Mesenchymal stem cell (in vitro differentiated cells and primary cell): ENCODE measurements at regions not wholly inside any gene's neighbourhood (a gene's known extent, or its start where the extent isn't known, plus 50 kb on each side); places are given as distances from the start of the nearest gene placed in this dataset.

ENCODE experiments used
- DNase-seq: peaks from one replicate; pipeline ENCODE4 v3.0.0-alpha.2; 2013
- H2AFZ ChIP-seq: one replicate; pipeline ENCODE4 v1.6.1; 2013; ENCODE audit warnings: low read depth, mild to moderate bottlenecking, control low read depth, inconsistent platforms, low read length, moderate library complexity
- H2AK5ac ChIP-seq: 2 replicates; pipeline ENCODE4 v1.6.1; 2013; ENCODE audit warnings: low read length, moderate library complexity, mild to moderate bottlenecking, inconsistent platforms; ENCODE audit not compliant: severe bottlenecking
- H2BK120ac ChIP-seq: one replicate; pipeline ENCODE4 v1.6.1; 2013; ENCODE audit warnings: low read depth, mild to moderate bottlenecking, inconsistent platforms, low read length, moderate library complexity
- H2BK12ac ChIP-seq, 2 experiments: one replicate each; pipeline ENCODE4 v1.6.1; 2013; ENCODE audit warnings: inconsistent platforms in 2 of 2, low read length in 2 of 2, mild to moderate bottlenecking in 2 of 2, moderate library complexity in 2 of 2, control low read depth in 1 of 2
- H2BK15ac ChIP-seq: one replicate; pipeline ENCODE4 v1.6.1; 2013; ENCODE audit warnings: mild to moderate bottlenecking, low read depth, inconsistent platforms; ENCODE audit not compliant: poor library complexity, severe bottlenecking
- H2BK5ac ChIP-seq: 2 replicates; pipeline ENCODE4 v1.6.1; 2013; ENCODE audit warnings: low read depth, mild to moderate bottlenecking, low read length, control low read depth, inconsistent platforms; ENCODE audit not compliant: poor library complexity, severe bottlenecking
- H3K14ac ChIP-seq, 2 experiments: one replicate each; pipeline ENCODE4 v1.6.1; 2013; ENCODE audit warnings: inconsistent platforms in 2 of 2, low read length in 2 of 2, control low read depth in 1 of 2, mild to moderate bottlenecking in 1 of 2, moderate library complexity in 1 of 2
- H3K18ac ChIP-seq, 2 experiments: one replicate each; pipeline ENCODE4 v1.6.1; 2013; ENCODE audit warnings: inconsistent platforms in 2 of 2, low read length in 2 of 2, control low read depth in 1 of 2, low read depth in 1 of 2, mild to moderate bottlenecking in 1 of 2
- H3K23ac ChIP-seq, 2 experiments: one replicate each; pipeline ENCODE4 v1.6.1; 2013; ENCODE audit warnings: inconsistent platforms in 2 of 2, low read length in 2 of 2, mild to moderate bottlenecking in 2 of 2, moderate library complexity in 2 of 2, control low read depth in 1 of 2
- H3K27ac ChIP-seq: 2 replicates; pipeline ENCODE4 v1.5.1; 2013; ENCODE audit warnings: mild to moderate bottlenecking, moderate library complexity, low read length, control low read depth, inconsistent platforms; ENCODE audit not compliant: poor library complexity, severe bottlenecking
- H3K27me3 ChIP-seq, 2 experiments: 2 replicates each; pipeline versions ENCODE4 v1.6.1 to v1.7.0; 2013; ENCODE audit warnings: low read length in 2 of 2, mild to moderate bottlenecking in 2 of 2, moderate library complexity in 2 of 2, control low read depth in 1 of 2, inconsistent platforms in 1 of 2; ENCODE audit not compliant: control insufficient read depth in 1 of 2, insufficient read depth in 1 of 2
- H3K36me3 ChIP-seq, 2 experiments: 2 replicates each; pipeline versions ENCODE4 v1.6.1 to v1.7.0; 2013; ENCODE audit warnings: low read length in 2 of 2, control low read depth in 1 of 2, inconsistent platforms in 1 of 2, low read depth in 1 of 2, mild to moderate bottlenecking in 1 of 2; ENCODE audit not compliant: insufficient read depth in 2 of 2, control insufficient read depth in 1 of 2
- H3K4ac ChIP-seq, 2 experiments: one replicate each; pipeline ENCODE4 v1.6.1; 2013; ENCODE audit warnings: inconsistent platforms in 2 of 2, low read length in 2 of 2, mild to moderate bottlenecking in 2 of 2, moderate library complexity in 2 of 2, control low read depth in 1 of 2, low read depth in 1 of 2
- H3K4me1 ChIP-seq: 2 replicates; pipeline ENCODE4 v1.6.1; 2013; ENCODE audit warnings: low read depth, low read length, control low read depth; ENCODE audit not compliant: control insufficient read depth, insufficient read depth
- H3K4me2 ChIP-seq: 2 replicates; pipeline ENCODE4 v1.6.1; 2013; ENCODE audit warnings: low read length, mild to moderate bottlenecking, inconsistent platforms; ENCODE audit not compliant: poor library complexity, severe bottlenecking
- H3K4me3 ChIP-seq, 2 experiments: 2 replicates each; pipeline versions ENCODE4 v1.5.1 to v1.7.0; 2013; ENCODE audit warnings: low read length in 2 of 2, mild to moderate bottlenecking in 2 of 2, control low read depth in 1 of 2, low read depth in 1 of 2; ENCODE audit not compliant: insufficient read depth in 1 of 2
- H3K79me1 ChIP-seq: replicated peaks from 2 replicates; pipeline ENCODE4 v1.6.1; 2013; ENCODE audit warnings: mild to moderate bottlenecking, control low read depth, low read length, inconsistent platforms; ENCODE audit not compliant: poor library complexity, severe bottlenecking
- H3K9ac ChIP-seq: 2 replicates; pipeline ENCODE4 v1.7.0; 2013; ENCODE audit warnings: mild to moderate bottlenecking, low read length, moderate library complexity
- H3K9me3 ChIP-seq: 2 replicates; pipeline ENCODE4 v1.7.0; 2013; ENCODE audit warnings: mild to moderate bottlenecking, low read length; ENCODE audit not compliant: control insufficient read depth
- H4K8ac ChIP-seq: one replicate; pipeline ENCODE4 v1.6.1; 2013; ENCODE audit warnings: inconsistent platforms, mild to moderate bottlenecking, low read length, moderate library complexity
- H4K91ac ChIP-seq: one replicate; pipeline ENCODE4 v1.6.1; 2013; ENCODE audit warnings: mild to moderate bottlenecking, low read length, inconsistent platforms
- WGBS: methylation state at CpG from one replicate; pipeline ENCODE4 v1.1.7; 2013; ENCODE audit warnings: mixed read lengths; 5-methylcytosine and 5-hydroxymethylcytosine counted together

DNA sequence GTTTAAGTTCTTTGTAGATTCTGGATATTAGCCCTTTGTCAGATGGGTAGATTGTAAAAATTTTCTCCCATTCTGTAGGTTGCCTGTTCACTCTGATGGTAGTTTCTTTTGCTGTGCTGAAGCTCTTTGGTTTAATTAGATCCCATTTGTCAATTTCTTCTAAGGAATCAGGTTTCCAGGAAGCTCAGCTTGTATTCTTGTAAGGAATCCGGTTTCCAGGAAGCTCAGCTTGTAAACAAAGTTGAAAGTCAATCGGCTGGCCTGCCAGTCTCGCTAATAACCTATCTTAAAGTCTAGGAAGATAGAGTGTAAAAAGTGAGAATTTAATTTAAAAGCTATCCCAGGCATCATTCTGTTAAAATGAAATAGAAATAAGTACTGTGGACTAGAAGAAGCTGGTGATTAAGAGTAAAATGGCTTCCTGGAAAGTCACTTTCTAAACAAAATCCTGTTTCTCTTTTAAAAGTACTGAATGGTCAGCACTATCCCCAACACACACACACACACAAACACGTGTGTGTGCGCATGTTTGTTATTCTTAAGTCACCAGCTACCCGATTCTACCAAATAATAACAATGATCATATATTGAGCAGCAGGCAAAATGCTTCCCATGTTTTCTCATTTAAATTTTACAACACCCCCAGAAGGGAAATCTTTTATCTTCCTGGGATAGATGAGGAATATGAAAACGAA is 171.7 kb downstream of the PAPSS1 start:
- H3K4me1 ChIP-seq: no peaks in the 10 kb centered on the region
- peak; percentile 68 for DNase-seq
- H3K4me2 ChIP-seq: no peak overlapping the region
- no peak overlapping the region for H2BK15ac ChIP-seq
- no peak overlapping the region for H2AK5ac ChIP-seq
- no peaks in the 10 kb centered on the region for H3K27me3 ChIP-seq
- WGBS: 36% methylated on average over 5 of the region's 7 CpGs
- H3K36me3 ChIP-seq: no peaks in the 10 kb centered on the region
- H3K14ac ChIP-seq: no peak overlapping the region
- H2BK12ac ChIP-seq: no peak overlapping the region
- no peak overlapping the region for H4K91ac ChIP-seq
- H3K27ac ChIP-seq: no peak overlapping the region
- H3K4ac ChIP-seq: no peak overlapping the region
- no peak overlapping the region for H3K23ac ChIP-seq
- H4K8ac ChIP-seq: peak overlapping the region; percentile 3
- no peak overlapping the region for H3K18ac ChIP-seq
- H3K4me3 ChIP-seq: no peak overlapping the region
- peaks cover 3% of the 10 kb centered on the region for H3K9me3 ChIP-seq
- H3K9ac ChIP-seq: no peak overlapping the region
- no peaks in the 10 kb centered on the region for H3K79me1 ChIP-seq
- H2AFZ ChIP-seq: no peak overlapping the region
- H2BK120ac ChIP-seq: no peak overlapping the region
- H2BK5ac ChIP-seq: no peak overlapping the region

DNA sequence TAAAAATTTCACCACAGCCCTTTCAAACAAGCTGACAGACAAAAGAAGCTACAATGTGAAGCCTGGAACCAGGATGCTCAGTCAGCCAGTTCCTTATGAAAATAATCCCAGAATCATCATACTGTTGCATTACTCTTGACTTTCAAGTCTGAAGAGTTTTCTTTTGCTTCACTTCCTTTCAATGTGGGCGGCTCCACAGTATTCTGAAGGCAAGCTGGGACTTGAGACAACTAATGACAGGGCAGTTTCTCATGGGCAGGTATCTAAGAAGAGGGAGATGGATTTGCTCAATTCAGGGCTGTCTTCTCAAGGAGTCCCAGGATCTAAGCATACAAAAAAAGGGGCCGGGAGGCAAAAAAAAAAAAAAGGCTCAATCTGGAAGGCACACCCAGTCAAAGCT is 173.4 kb downstream of the PAPSS1 start:
- H2BK15ac ChIP-seq: no peak overlapping the region
- H4K8ac ChIP-seq: no peak overlapping the region
- H2AK5ac ChIP-seq: no peak overlapping the region
- no peak overlapping the region for H3K4ac ChIP-seq
- H3K23ac ChIP-seq: no peak overlapping the region
- H3K9me3 ChIP-seq: no peaks in the 10 kb centered on the region
- H3K36me3 ChIP-seq: no peaks in the 10 kb centered on the region
- no peak overlapping the region for H2BK5ac ChIP-seq
- H4K91ac ChIP-seq: no peak overlapping the region
- H3K4me3 ChIP-seq: no peak overlapping the region
- H3K79me1 ChIP-seq: no peaks in the 10 kb centered on the region
- no peak overlapping the region for H3K14ac ChIP-seq
- H2BK12ac ChIP-seq: no peak overlapping the region
- no peak for DNase-seq
- no peak overlapping the region for H3K9ac ChIP-seq
- H3K27me3 ChIP-seq: no peaks in the 10 kb centered on the region
- H3K4me1 ChIP-seq: no peaks in the 10 kb centered on the region
- no peak overlapping the region for H2BK120ac ChIP-seq
- no peak overlapping the region for H3K27ac ChIP-seq
- H3K18ac ChIP-seq: no peak overlapping the region
- 100% methylated on average over 1 of the region's 2 CpGs for WGBS
- H3K4me2 ChIP-seq: no peak overlapping the region
- H2AFZ ChIP-seq: no peak overlapping the region

DNA sequence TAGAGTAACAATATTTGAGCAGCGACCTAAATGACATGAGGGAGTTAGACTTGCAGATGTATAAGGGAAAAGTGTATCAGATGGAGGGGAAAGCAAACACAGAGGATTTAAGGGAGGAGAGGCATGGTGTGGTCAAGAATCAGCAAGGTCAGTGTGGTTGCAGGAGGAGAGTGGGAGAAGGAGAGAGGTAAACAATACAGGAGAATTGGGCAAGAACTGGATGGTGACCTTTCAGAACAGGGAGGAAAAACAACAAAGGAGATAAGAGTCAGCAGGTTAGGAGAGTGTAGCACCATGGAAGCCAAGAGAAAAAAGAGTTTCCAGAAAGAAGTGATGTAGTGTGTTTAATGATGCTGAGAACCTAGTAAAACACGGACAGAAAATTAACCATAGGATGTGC is 178.5 kb downstream of the PAPSS1 start:
- Histone ChIP-seq H3K27me3 (no peaks in the 10 kb centered on the region), H3K4ac (no peak overlapping the region), H2AFZ (no peak overlapping the region), H2BK12ac (no peak overlapping the region), H3K23ac (no peak overlapping the region), H4K8ac (no peak overlapping the region), H3K9me3 (no peaks in the 10 kb centered on the region), H2AK5ac (no peak overlapping the region), H3K14ac (no peak overlapping the region), H2BK15ac (no peak overlapping the region), H3K36me3 (no peaks in the 10 kb centered on the region), H3K27ac (no peak overlapping the region), H3K4me1 (no peaks in the 10 kb centered on the region), H2BK5ac (no peak overlapping the region), H3K9ac (no peak overlapping the region), H2BK120ac (no peak overlapping the region), H3K4me2 (no peak overlapping the region), H3K4me3 (no peak overlapping the region), H4K91ac (no peak overlapping the region), H3K79me1 (no peaks in the 10 kb centered on the region), H3K18ac (no peak overlapping the region)
- 95% methylated on average over 2 of the region's 2 CpGs for WGBS
- DNase-seq: no peak

DNA sequence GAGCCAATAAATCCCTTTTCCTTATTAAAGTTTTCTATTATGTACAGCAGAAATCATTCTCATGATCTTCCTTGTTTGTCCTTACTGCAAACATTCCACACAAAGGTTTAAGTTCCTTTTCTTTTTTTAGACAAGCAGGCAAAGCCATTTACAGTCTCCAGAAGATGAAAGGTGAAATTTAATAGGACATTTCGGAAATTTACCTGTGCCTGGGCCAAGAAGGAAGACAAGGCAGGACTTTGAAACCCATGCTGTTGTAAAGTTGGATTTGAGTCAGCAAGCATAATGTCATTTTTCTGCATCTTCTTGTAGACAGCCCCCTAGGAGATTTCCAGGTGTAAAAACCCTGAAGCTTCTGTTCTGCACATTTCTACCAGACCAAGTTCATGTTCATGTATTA is 188.1 kb downstream of the PAPSS1 start:
- Histone ChIP-seq H2AK5ac (no peak overlapping the region), H3K14ac (no peak overlapping the region), H3K79me1 (no peaks in the 10 kb centered on the region), H3K4me1 (no peaks in the 10 kb centered on the region), H3K36me3 (no peaks in the 10 kb centered on the region), H2BK12ac (no peak overlapping the region), H3K23ac (no peak overlapping the region), H2AFZ (no peak overlapping the region), H3K18ac (no peak overlapping the region), H3K27me3 (no peaks in the 10 kb centered on the region), H2BK5ac (no peak overlapping the region), H3K4me3 (no peak overlapping the region), H3K4me2 (no peak overlapping the region), H3K9me3 (peaks cover 3% of the 10 kb centered on the region), H2BK120ac (no peak overlapping the region), H3K27ac (no peak overlapping the region), H3K9ac (no peak overlapping the region), H4K8ac (no peak overlapping the region), H2BK15ac (no peak overlapping the region), H3K4ac (no peak overlapping the region), H4K91ac (no peak overlapping the region)
- 81% methylated on average over 1 of the region's 1 CpG for WGBS
- DNase-seq: no peak
